RWPE2 (cell line): ENCODE measurements at regions not wholly inside any gene's neighbourhood (a gene's known extent, or its start where the extent isn't known, plus 50 kb on each side); places are given as distances from the start of the nearest gene placed in this dataset.

Experiments used
- ATAC-seq: fragments of 200-7000 bp; cut with Tn5 transposase; 3 replicates; pipeline ENCODE4 v1.9.1; 2021; ENCODE audit warnings: low read depth
- DNase-seq: peaks from one replicate; pipeline ENCODE4 v3.0.0-alpha.2; 2020; ENCODE audit warnings: low spot score
- H3K27ac ChIP-seq: fragments of 450-650 bp; 2 replicates; pipeline ENCODE4 v1.5.1; 2017; ENCODE audit warnings: mild to moderate bottlenecking; ENCODE audit not compliant: poor library complexity, severe bottlenecking
- H3K27me3 ChIP-seq: fragments of 250-450 bp; sonication (Bioruptor Pico); 2 replicates; pipeline ENCODE4 v1.5.1; 2021; ENCODE audit warnings: mild to moderate bottlenecking, moderate library complexity; ENCODE audit not compliant: insufficient read depth, poor library complexity, severe bottlenecking
- H3K36me3 ChIP-seq: fragments of 250-450 bp; sonication (Bioruptor Pico); 2 replicates; pipeline ENCODE4 v1.5.1; 2020; ENCODE audit warnings: low read depth, mild to moderate bottlenecking, moderate library complexity
- H3K4me1 ChIP-seq: fragments of 250-450 bp; sonication (Bioruptor Pico); 2 replicates; pipeline ENCODE4 v1.5.1; 2021; ENCODE audit warnings: mild to moderate bottlenecking, moderate library complexity; ENCODE audit not compliant: insufficient read depth, poor library complexity, severe bottlenecking
- H3K4me3 ChIP-seq: fragments of 250-450 bp; sonication (Bioruptor Pico); 2 replicates; pipeline ENCODE4 v1.5.1; 2021; ENCODE audit warnings: mild to moderate bottlenecking, moderate library complexity; ENCODE audit not compliant: severe bottlenecking
- H3K9me3 ChIP-seq: fragments of 250-450 bp; sonication (Bioruptor Pico); 2 replicates; pipeline ENCODE4 v1.5.1; 2021; ENCODE audit warnings: mild to moderate bottlenecking, moderate library complexity; ENCODE audit not compliant: severe bottlenecking
- CTCF ChIP-seq: fragments of 450-650 bp; IDR thresholded peaks from one replicate; pipeline ENCODE4 v1.5.1; 2017; ENCODE audit warnings: mild to moderate bottlenecking, moderate library complexity; ENCODE audit not compliant: poor library complexity, severe bottlenecking

GRCh38 chr10:31601136-31601535, 282.1 kb downstream of the ZEB1 start:
- Histone ChIP-seq H3K4me1 (peaks cover 2% of the 10 kb centered on the region), H3K36me3 (no peaks in the 10 kb centered on the region), H3K27me3 (no peaks in the 10 kb centered on the region), H3K27ac (no peak overlapping the region), H3K4me3 (no peak overlapping the region), H3K9me3 (no peaks in the 10 kb centered on the region)
- ATAC-seq: no peak
- no peak for TF ChIP-seq CTCF
- DNase-seq: no peak

DNA sequence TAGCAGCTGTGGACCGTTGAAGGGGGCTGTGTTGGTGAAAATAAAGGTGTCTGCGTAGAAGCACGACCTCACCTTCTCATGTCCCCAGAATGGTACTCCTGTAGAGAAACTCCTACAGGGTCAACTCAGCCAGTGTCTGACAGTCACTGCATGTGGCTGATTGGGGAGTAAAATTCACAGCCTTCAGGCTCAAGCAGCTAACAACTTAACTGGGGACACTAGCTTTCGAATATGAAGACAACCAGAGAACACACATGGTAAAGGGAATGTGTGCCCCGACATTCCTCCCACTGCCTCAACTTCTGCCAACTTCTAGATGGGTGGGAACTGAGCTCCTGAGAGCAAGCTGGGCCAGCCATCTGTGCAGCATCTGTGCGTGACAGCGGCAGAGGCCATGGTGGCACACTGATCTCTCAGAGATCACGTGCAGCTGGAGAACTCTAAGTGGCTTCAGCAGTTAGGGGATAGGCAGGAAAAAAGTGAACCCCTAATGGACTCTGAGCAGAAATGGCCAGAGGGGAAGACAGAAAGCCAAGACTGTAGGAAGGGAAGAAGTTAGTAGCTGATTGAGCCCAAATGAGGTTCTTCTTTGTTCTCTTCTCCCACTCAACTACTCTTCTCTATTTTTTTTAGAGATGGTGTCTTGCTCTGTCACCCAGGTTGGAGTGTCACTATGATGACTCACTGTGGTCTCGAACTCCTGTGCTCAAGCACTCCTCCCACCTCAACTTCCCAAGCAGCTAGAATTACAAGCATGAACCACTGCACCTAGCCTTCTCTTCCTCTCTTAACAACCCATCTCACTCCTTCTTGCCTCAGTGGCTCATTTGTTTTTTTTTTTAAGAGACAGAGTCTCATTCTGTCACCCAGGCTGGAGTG, 280.8 kb downstream of the ZEB1 start:
- DNase-seq (no peak), ATAC-seq (no peak)
- no peak for TF ChIP-seq CTCF
- Histone ChIP-seq H3K9me3 (no peaks in the 10 kb centered on the region), H3K4me1 (peaks cover 2% of the 10 kb centered on the region), H3K27ac (no peak overlapping the region), H3K36me3 (no peaks in the 10 kb centered on the region), H3K4me3 (no peak overlapping the region), H3K27me3 (no peaks in the 10 kb centered on the region)

DNA sequence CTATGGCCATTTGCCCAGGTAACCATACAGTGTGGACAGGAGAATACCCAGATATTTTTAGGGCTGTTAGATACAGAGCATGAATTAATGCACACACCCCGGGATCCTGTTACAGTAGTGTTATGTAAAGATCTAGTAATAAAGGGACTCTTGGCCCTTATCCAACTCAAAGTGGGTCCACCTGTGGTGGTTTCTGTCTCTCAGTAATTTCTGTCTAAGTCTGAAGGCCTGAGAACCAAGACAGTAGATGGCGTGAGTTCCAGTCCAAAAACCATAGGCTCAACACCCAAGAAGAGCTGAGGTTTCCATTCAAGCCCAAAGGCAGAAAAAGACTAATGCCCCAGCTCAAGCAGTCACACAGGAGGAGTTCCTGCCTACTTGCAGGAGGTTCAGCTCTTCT, 277.7 kb downstream of the ZEB1 start:
- Histone ChIP-seq H3K4me1 (no peaks in the 10 kb centered on the region), H3K9me3 (no peaks in the 10 kb centered on the region), H3K27me3 (no peaks in the 10 kb centered on the region), H3K36me3 (no peaks in the 10 kb centered on the region), H3K4me3 (no peak overlapping the region), H3K27ac (no peak overlapping the region)
- TF ChIP-seq CTCF: no peak
- ATAC-seq (no peak), DNase-seq (no peak)

DNA sequence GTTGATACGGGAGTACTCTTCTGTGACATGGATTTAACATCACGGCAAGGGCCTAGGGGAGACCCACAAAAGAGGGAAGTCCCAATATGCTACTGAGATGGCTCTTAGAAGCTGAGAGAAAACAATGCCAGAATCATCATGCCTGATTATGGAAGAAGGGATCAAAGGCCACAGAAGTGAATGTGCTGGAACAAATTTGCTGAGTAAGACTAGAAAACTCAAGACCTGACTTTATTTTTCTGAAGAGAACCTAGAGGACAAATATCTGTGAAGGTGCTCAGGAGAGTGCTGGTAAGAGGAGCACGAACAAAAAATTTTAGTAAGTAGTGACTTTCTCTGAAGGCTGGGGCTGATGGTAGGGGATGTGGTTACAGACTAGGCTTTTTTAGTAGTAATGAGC, 277.0 kb downstream of the ZEB1 start:
- H3K36me3 ChIP-seq: no peaks in the 10 kb centered on the region
- TF ChIP-seq CTCF: no peak
- H3K4me1 ChIP-seq: no peaks in the 10 kb centered on the region
- H3K27ac ChIP-seq: no peak overlapping the region
- no peaks in the 10 kb centered on the region for H3K27me3 ChIP-seq
- no peak for DNase-seq
- no peak for ATAC-seq
- peaks cover 5% of the 10 kb centered on the region for H3K9me3 ChIP-seq
- H3K4me3 ChIP-seq: no peak overlapping the region

DNA sequence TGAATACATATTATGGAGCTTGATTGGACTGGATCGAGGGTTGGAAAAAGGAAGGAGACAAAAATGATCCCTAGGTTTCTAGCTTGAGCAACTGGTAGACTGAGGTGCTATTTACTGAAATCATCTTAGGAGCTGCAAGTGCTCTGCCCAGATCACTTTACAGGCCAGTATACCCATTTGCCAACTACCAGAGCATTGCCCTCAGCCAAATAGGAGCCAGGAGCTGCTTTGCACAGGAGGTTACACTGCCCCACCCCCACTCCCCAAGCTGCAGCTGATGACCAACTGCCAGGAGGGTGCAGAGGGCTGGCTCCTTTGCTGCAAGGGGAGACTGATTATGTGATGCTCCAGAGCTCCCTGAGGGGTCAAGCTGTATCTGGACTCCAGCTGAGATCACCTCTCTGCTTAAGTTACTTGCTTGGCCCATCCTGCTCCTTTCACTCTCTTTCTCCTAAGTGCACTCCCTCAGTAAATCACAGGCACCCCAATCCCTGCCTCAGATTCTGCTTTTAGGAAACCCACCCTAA, 275.4 kb downstream of the ZEB1 start:
- Histone ChIP-seq H3K9me3 (peaks cover 5% of the 10 kb centered on the region), H3K27me3 (no peaks in the 10 kb centered on the region), H3K36me3 (no peaks in the 10 kb centered on the region), H3K27ac (no peak overlapping the region), H3K4me1 (no peaks in the 10 kb centered on the region), H3K4me3 (no peak overlapping the region)
- no peak for DNase-seq
- no peak for TF ChIP-seq CTCF
- ATAC-seq: no peak
